HFFc6 (cell line): ENCODE measurements at regions not wholly inside any gene's neighbourhood (a gene's known extent, or its start where the extent isn't known, plus 50 kb on each side); places are given as distances from the start of the nearest gene placed in this dataset.

ENCODE experiments used
- DNase-seq: peaks from one replicate; pipeline ENCODE4 v3.0.0-alpha.2; 2018
- H3K27ac Mint-ChIP-seq: 2 replicates; pipeline ENCODE4 v1.8.0; 2020; ENCODE audit warnings: mild to moderate bottlenecking, mixed read lengths
- H3K27me3 Mint-ChIP-seq: 2 replicates; pipeline ENCODE4 v1.8.0; 2021; ENCODE audit warnings: mild to moderate bottlenecking, moderate library complexity, mixed read lengths; ENCODE audit not compliant: insufficient read depth
- H3K36me3 Mint-ChIP-seq: 2 replicates; pipeline ENCODE4 v1.8.0; 2021; ENCODE audit warnings: low read depth, mixed read lengths
- H3K4me1 Mint-ChIP-seq: 2 replicates; pipeline ENCODE4 v1.8.0; 2020; ENCODE audit warnings: low read depth, mixed read lengths
- H3K4me3 Mint-ChIP-seq: 2 replicates; pipeline ENCODE4 v1.8.0; 2020; ENCODE audit warnings: mild to moderate bottlenecking, moderate library complexity, mixed read lengths
- H3K9me3 Mint-ChIP-seq: 2 replicates; pipeline ENCODE4 v1.8.0; 2020; ENCODE audit warnings: mild to moderate bottlenecking, mixed read lengths
- CTCF ChIP-seq: fragments of 200-600 bp; sonication (generic); IDR thresholded peaks from 2 replicates; pipeline ENCODE4 v1.5.0; 2021; ENCODE audit warnings: antibody characterized with exemption, mild to moderate bottlenecking

- Mint-ChIP-seq H3K27me3 (peaks cover 2% of the 10 kb centered on the region; the same call in 1 of the 2 replicates), H3K9me3 (peaks cover 9% of the 10 kb centered on the region), H3K27ac (no peak overlapping the region), H3K36me3 (no peaks in the 10 kb centered on the region), H3K4me1 (no peaks in the 10 kb centered on the region), H3K4me3 (no peak overlapping the region)
- TF ChIP-seq CTCF, result no peak
- no peak for DNase-seq
These were observed 117.5 kb upstream of the SEMA6D start for GRCh38 chr15:47599806-47600205.

- H3K9me3 Mint-ChIP-seq, result peaks cover 4% of the 10 kb centered on the region; the same call in 1 of the 2 replicates
- TF ChIP-seq CTCF, result no peak
- H3K27ac Mint-ChIP-seq, result no peak overlapping the region
- no peak overlapping the region for H3K4me3 Mint-ChIP-seq
- peaks cover 10% of the 10 kb centered on the region; the same call in 1 of the 2 replicates for H3K27me3 Mint-ChIP-seq
- no peak for DNase-seq
- H3K36me3 Mint-ChIP-seq, result no peaks in the 10 kb centered on the region
- H3K4me1 Mint-ChIP-seq, result no peaks in the 10 kb centered on the region
These were observed 115.2 kb upstream of the SEMA6D start for GRCh38 chr15:47602121-47602520.

- TF ChIP-seq CTCF, result no peak
- peaks cover 10% of the 10 kb centered on the region; the same call in 1 of the 2 replicates for H3K27me3 Mint-ChIP-seq
- no peaks in the 10 kb centered on the region; the same call in 1 of the 2 replicates for H3K9me3 Mint-ChIP-seq
- no peak overlapping the region for H3K4me3 Mint-ChIP-seq
- no peak overlapping the region for H3K27ac Mint-ChIP-seq
- DNase-seq, result no peak
- no peaks in the 10 kb centered on the region for H3K36me3 Mint-ChIP-seq
- H3K4me1 Mint-ChIP-seq, result no peaks in the 10 kb centered on the region
These were observed 114.3 kb upstream of the SEMA6D start for GRCh38 chr15:47603026-47603425.

- Mint-ChIP-seq H3K4me3 (no peak overlapping the region), H3K36me3 (no peaks in the 10 kb centered on the region)
- DNase-seq, result no peak
These were observed 109.6 kb upstream of the SEMA6D start for GRCh38 chr15:47607695-47608094.

GRCh38 chr15:47609693-47610092 is 107.6 kb upstream of the SEMA6D start:
- Mint-ChIP-seq H3K9me3 (no peaks in the 10 kb centered on the region; the same call in 1 of the 2 replicates), H3K27ac (no peak overlapping the region), H3K4me1 (no peaks in the 10 kb centered on the region), H3K4me3 (no peak overlapping the region), H3K27me3 (peaks cover 10% of the 10 kb centered on the region), H3K36me3 (no peaks in the 10 kb centered on the region)
- no peak for TF ChIP-seq CTCF
- no peak for DNase-seq

More at GRCh38 chr15:47607695-47608094, 109.6 kb upstream of the SEMA6D start:
- Mint-ChIP-seq H3K27ac (no peak overlapping the region), H3K27me3 (peaks cover 10% of the 10 kb centered on the region), H3K4me1 (no peaks in the 10 kb centered on the region), H3K9me3 (no peaks in the 10 kb centered on the region; the same call in 1 of the 2 replicates)
- no peak for TF ChIP-seq CTCF

- DNase-seq, result no peak
- Mint-ChIP-seq H3K9me3 (no peaks in the 10 kb centered on the region), H3K27me3 (peaks cover 4% of the 10 kb centered on the region), H3K4me1 (no peaks in the 10 kb centered on the region), H3K27ac (no peak overlapping the region), H3K36me3 (no peaks in the 10 kb centered on the region), H3K4me3 (no peak overlapping the region)
- no peak for TF ChIP-seq CTCF
These were observed 106.6 kb upstream of the SEMA6D start for GRCh38 chr15:47610736-47611135.
